OCI-LY7 (cell line): ENCODE measurements at regions not wholly inside any gene's neighbourhood (a gene's known extent, or its start where the extent isn't known, plus 50 kb on each side); places are given as distances from the start of the nearest gene placed in this dataset.

Experiments used
- BruUV-seq: library from RNA; stranded (reverse); fragments of 400-500 nt; replicated peaks from 2 replicates; lab custom pipeline; 2021; lab: Mats Ljungman, UMichigan
- CTCF ChIA-PET: fragments of 300-600 bp; sonication (Branson Sonifier 250); formaldehyde crosslinking; loops from one replicate; lab custom pipeline; 2022; ENCODE audit warnings: antibody characterized with exemption; ENCODE audit not compliant: unreplicated experiment; lab: Charles Lee
- POLR2A ChIA-PET: fragments of 300-600 bp; sonication (Branson Sonifier 250); formaldehyde crosslinking; loops from one replicate; lab custom pipeline; 2022; ENCODE audit warnings: antibody characterized with exemption; lab: Charles Lee
- DNase-seq: peaks from one replicate; pipeline ENCODE4 v3.0.0-alpha.2; 2015; ENCODE audit warnings: low spot score
- H2AFZ ChIP-seq: fragments of 200-600 bp; sonication (generic), shearing (Covaris generic); 2 replicates; pipeline ENCODE4 v1.6.1; 2014; ENCODE audit warnings: mild to moderate bottlenecking, antibody characterized with exemption, low read length, moderate library complexity
- H3K27ac ChIP-seq: fragments of 200-600 bp; sonication (generic); 2 replicates; pipeline ENCODE4 v1.5.1; 2014; ENCODE audit warnings: mixed run types, low read depth, mild to moderate bottlenecking, moderate library complexity, low read length, inconsistent platforms; ENCODE audit not compliant: poor library complexity, severe bottlenecking
- H3K36me3 ChIP-seq: fragments of 200-600 bp; sonication (generic); 2 replicates; pipeline ENCODE4 v1.6.1; 2014; ENCODE audit warnings: mild to moderate bottlenecking, antibody characterized with exemption, low read length, moderate library complexity, mixed read lengths; ENCODE audit not compliant: insufficient read depth
- H3K4me1 ChIP-seq: fragments of 200-600 bp; sonication (generic); 2 replicates; pipeline ENCODE4 v1.5.1; 2014; ENCODE audit warnings: mild to moderate bottlenecking, low read length; ENCODE audit not compliant: insufficient read depth, poor library complexity, severe bottlenecking
- H3K4me2 ChIP-seq: fragments of 200-600 bp; sonication (generic); 2 replicates; pipeline ENCODE4 v1.6.1; 2014; ENCODE audit warnings: mild to moderate bottlenecking, low read length
- H3K4me3 ChIP-seq: fragments of 200-600 bp; sonication (generic); 2 replicates; pipeline ENCODE4 v1.5.1; 2014; ENCODE audit warnings: mild to moderate bottlenecking, low read depth, low read length; ENCODE audit not compliant: poor library complexity, severe bottlenecking
- H3K79me2 ChIP-seq: fragments of 200-600 bp; sonication (generic); 2 replicates; pipeline ENCODE4 v1.6.1; 2016; ENCODE audit warnings: low read depth, mild to moderate bottlenecking, low read length, moderate library complexity, mixed read lengths; ENCODE audit not compliant: insufficient read depth
- H3K9me2 ChIP-seq: fragments of 200-600 bp; sonication (generic); 2 replicates; pipeline ENCODE4 v1.6.1; 2016; ENCODE audit warnings: mild to moderate bottlenecking, low read length, mixed read lengths; ENCODE audit not compliant: insufficient read depth
- H3K9me3 ChIP-seq: fragments of 200-600 bp; sonication (generic); 2 replicates; pipeline ENCODE4 v1.6.1; 2014; ENCODE audit warnings: mild to moderate bottlenecking, mixed run types, low read length, mixed read lengths
- H4K20me1 ChIP-seq: fragments of 200-600 bp; sonication (generic); 2 replicates; pipeline ENCODE4 v1.6.1; 2014; ENCODE audit warnings: mild to moderate bottlenecking, antibody characterized with exemption, low read length, moderate library complexity, mixed read lengths; ENCODE audit not compliant: insufficient read depth
- CTCF ChIP-seq: fragments of 200-600 bp; sonication (generic); conservative IDR thresholded peaks from 2 replicates; pipeline ENCODE4 v1.5.1; 2014; ENCODE audit warnings: mild to moderate bottlenecking, antibody characterized with exemption, low read length, moderate library complexity, mixed read lengths
- EZH2phosphoT487 ChIP-seq: fragments of 200-600 bp; sonication (generic); IDR thresholded peaks from 2 replicates; pipeline ENCODE4 v1.6.1; 2018; ENCODE audit warnings: low read depth, borderline replicate concordance, mild to moderate bottlenecking, mixed run types, antibody characterized with exemption, low read length, moderate library complexity, mixed read lengths
- intact Hi-C: fragments of 100-400 bp; cut with micrococcal nuclease; formaldehyde crosslinking; loops from one replicate; pipeline ENCODE4 v1.10.0; 2022; ENCODE audit not compliant: unreplicated experiment

- Histone ChIP-seq H3K79me2 (no peaks in the 10 kb centered on the region), H3K9me3 (no peaks in the 10 kb centered on the region), H4K20me1 (no peaks in the 10 kb centered on the region), H3K4me1 (no peaks in the 10 kb centered on the region), H2AFZ (no peak overlapping the region), H3K4me3 (no peak overlapping the region), H3K9me2 (no peaks in the 10 kb centered on the region), H3K36me3 (no peaks in the 10 kb centered on the region), H3K27ac (no peak overlapping the region), H3K4me2 (no peak overlapping the region)
- BruUV-seq, result no TSS peak
- POLR2A ChIA-PET, result interaction anchor here (0.7 kb wide), 1 partner anchor 103 kb away, joined by 3 read pairs; no protein-coding TSS in a partner anchor
- no peak for DNase-seq
- CTCF ChIA-PET, result no interaction called here
- no peak for TF ChIP-seq CTCF
- intact Hi-C loops, result no loop called here
These were observed 160.8 kb upstream of the GPR149 start for GRCh38 chr3:154590675-154591384.

- Histone ChIP-seq H3K9me3 (no peaks in the 10 kb centered on the region), H3K9me2 (no peaks in the 10 kb centered on the region), H2AFZ (no peak overlapping the region), H3K4me2 (no peak overlapping the region), H3K4me3 (no peak overlapping the region), H3K27ac (no peak overlapping the region), H3K79me2 (no peaks in the 10 kb centered on the region), H4K20me1 (no peaks in the 10 kb centered on the region), H3K4me1 (no peaks in the 10 kb centered on the region), H3K36me3 (no peaks in the 10 kb centered on the region)
- no peak for DNase-seq
- CTCF ChIA-PET, result no interaction called here
- TF ChIP-seq CTCF (no peak), EZH2phosphoT487 (no peak)
- intact Hi-C loops, result no loop called here
- BruUV-seq, result no TSS peak
- POLR2A ChIA-PET, result no interaction called here
These were observed 158.8 kb upstream of the GPR149 start for GRCh38 chr3:154588831-154589230.

- no peaks in the 10 kb centered on the region for H3K9me2 ChIP-seq
- H3K9me3 ChIP-seq, result no peaks in the 10 kb centered on the region
- no peaks in the 10 kb centered on the region for H3K4me1 ChIP-seq
- no peaks in the 10 kb centered on the region for H3K36me3 ChIP-seq
- H2AFZ ChIP-seq, result no peak overlapping the region
- ChIA-PET CTCF (no interaction called here), POLR2A (interaction anchor here (0.7 kb wide), 1 partner anchor 11 kb away, joined by 4 read pairs; no protein-coding TSS in a partner anchor)
- H3K4me3 ChIP-seq, result no peak overlapping the region
- no peak overlapping the region for H3K27ac ChIP-seq
- no peak for DNase-seq
- BruUV-seq, result no TSS peak
- TF ChIP-seq CTCF (no peak), EZH2phosphoT487 (no peak)
- no peaks in the 10 kb centered on the region for H3K79me2 ChIP-seq
- H3K4me2 ChIP-seq, result no peak overlapping the region
- H4K20me1 ChIP-seq, result no peaks in the 10 kb centered on the region
- intact Hi-C loops, result no loop called here
These were observed 155.0 kb upstream of the GPR149 start for GRCh38 chr3:154584974-154585373.
